ENCODE measurements at regions not wholly inside any gene's neighbourhood (a gene's known extent, or its start where the extent isn't known, plus 50 kb on each side); places are given as distances from the start of the nearest gene placed in this dataset.

GRCh38 chr7:68109299-68109698 lies 1112.7 kb downstream of the TYW1 start:
- H3K27me3 ChIP-seq (ENCODE audit: control insufficient read depth, insufficient read depth, low read length): no peaks in the 10 kb centered on the region
- no peak overlapping the region for H3K4me3 ChIP-seq (replicated peaks in 1 of 4; ENCODE audit: control extremely low read depth in 1 of 4, insufficient read depth in 1 of 4, low read depth in 3 of 4, low read length in 4 of 4)
- H3K4me1 ChIP-seq (ENCODE audit: control insufficient read depth, extremely low read depth, insufficient read depth, low read length): no peaks in the 10 kb centered on the region
- H3K79me2 ChIP-seq (ENCODE audit: control insufficient read depth, insufficient read depth, low read length): no peaks in the 10 kb centered on the region
- H2AFZ ChIP-seq (ENCODE audit: low read length): no peak overlapping the region
- DNase-seq (ENCODE audit: low read depth in 2 of 2): no peak
- no peaks in the 10 kb centered on the region for H3K9me3 ChIP-seq (ENCODE audit: control insufficient read depth, insufficient read depth, low read depth, low read length)
- no peaks in the 10 kb centered on the region for H4K20me1 ChIP-seq (ENCODE audit: control insufficient read depth, extremely low read depth, insufficient read depth, low read length)
- H3K4me2 ChIP-seq (ENCODE audit: extremely low read depth, insufficient read depth, low read length): no peak overlapping the region
- H3K9ac ChIP-seq (ENCODE audit: insufficient read depth, low read length): no peak overlapping the region
- TF ChIP-seq EZH2 (IDR thresholded peaks at IDR 0.05; ENCODE audit: low read length, missing control alignments) (no peak), CTCF (conservative IDR thresholded peaks at IDR 0.05 in 1 of 2, IDR thresholded peaks at IDR 0.05 in 1 of 2; ENCODE audit: low read depth in 1 of 2, low read length in 2 of 2) (no peak)
- no peaks in the 10 kb centered on the region for H3K36me3 ChIP-seq (ENCODE audit: control insufficient read depth, insufficient read depth, low read length)
- no peak overlapping the region for H3K27ac ChIP-seq (ENCODE audit: insufficient read depth, low read length)

GRCh38 chr7:68119411-68119810 lies 1122.8 kb downstream of the TYW1 start:
- Histone ChIP-seq H3K4me1 (ENCODE audit: control insufficient read depth, extremely low read depth, insufficient read depth, low read length) (no peaks in the 10 kb centered on the region), H3K4me3 (replicated peaks in 1 of 4; ENCODE audit: control extremely low read depth in 1 of 4, insufficient read depth in 1 of 4, low read depth in 3 of 4, low read length in 4 of 4) (no peak overlapping the region), H3K27me3 (ENCODE audit: control insufficient read depth, insufficient read depth, low read length) (no peaks in the 10 kb centered on the region), H3K9ac (ENCODE audit: insufficient read depth, low read length) (no peak overlapping the region), H3K9me3 (ENCODE audit: control insufficient read depth, insufficient read depth, low read depth, low read length) (no peaks in the 10 kb centered on the region), H3K27ac (ENCODE audit: insufficient read depth, low read length) (no peak overlapping the region), H3K79me2 (ENCODE audit: control insufficient read depth, insufficient read depth, low read length) (no peaks in the 10 kb centered on the region), H4K20me1 (ENCODE audit: control insufficient read depth, extremely low read depth, insufficient read depth, low read length) (no peaks in the 10 kb centered on the region), H2AFZ (ENCODE audit: low read length) (no peak overlapping the region), H3K36me3 (ENCODE audit: control insufficient read depth, insufficient read depth, low read length) (no peaks in the 10 kb centered on the region), H3K4me2 (ENCODE audit: extremely low read depth, insufficient read depth, low read length) (no peak overlapping the region)
- TF ChIP-seq EZH2 (IDR thresholded peaks at IDR 0.05; ENCODE audit: low read length, missing control alignments) (no peak), CTCF (conservative IDR thresholded peaks at IDR 0.05 in 1 of 2, IDR thresholded peaks at IDR 0.05 in 1 of 2; ENCODE audit: low read depth in 1 of 2, low read length in 2 of 2) (no peak)
- no peak for DNase-seq (ENCODE audit: low read depth in 2 of 2)

- H3K9ac ChIP-seq (ENCODE audit: insufficient read depth, low read length): no peak overlapping the region
- H4K20me1 ChIP-seq (ENCODE audit: control insufficient read depth, extremely low read depth, insufficient read depth, low read length): no peaks in the 10 kb centered on the region
- no peaks in the 10 kb centered on the region for H3K9me3 ChIP-seq (ENCODE audit: control insufficient read depth, insufficient read depth, low read depth, low read length)
- DNase-seq (ENCODE audit: low read depth in 2 of 2): no peak
- no peak overlapping the region for H3K4me3 ChIP-seq (replicated peaks in 1 of 4; ENCODE audit: control extremely low read depth in 1 of 4, insufficient read depth in 1 of 4, low read depth in 3 of 4, low read length in 4 of 4)
- H3K27ac ChIP-seq (ENCODE audit: insufficient read depth, low read length): no peak overlapping the region
- H3K79me2 ChIP-seq (ENCODE audit: control insufficient read depth, insufficient read depth, low read length): no peaks in the 10 kb centered on the region
- no peaks in the 10 kb centered on the region for H3K36me3 ChIP-seq (ENCODE audit: control insufficient read depth, insufficient read depth, low read length)
- no peak overlapping the region for H3K4me2 ChIP-seq (ENCODE audit: extremely low read depth, insufficient read depth, low read length)
- no peaks in the 10 kb centered on the region for H3K4me1 ChIP-seq (ENCODE audit: control insufficient read depth, extremely low read depth, insufficient read depth, low read length)
- TF ChIP-seq EZH2 (IDR thresholded peaks at IDR 0.05; ENCODE audit: low read length, missing control alignments): no peak
- TF ChIP-seq CTCF (conservative IDR thresholded peaks at IDR 0.05 in 1 of 2, IDR thresholded peaks at IDR 0.05 in 1 of 2; ENCODE audit: low read depth in 1 of 2, low read length in 2 of 2): no peak
- H2AFZ ChIP-seq (ENCODE audit: low read length): no peak overlapping the region
- no peaks in the 10 kb centered on the region for H3K27me3 ChIP-seq (ENCODE audit: control insufficient read depth, insufficient read depth, low read length)
Measured at GRCh38 chr7:68121056-68121455, 1124.4 kb downstream of the TYW1 start.

Measured in fibroblast of lung (primary cell).